ENCODE measurements at regions not wholly inside any gene's neighbourhood (a gene's known extent, or its start where the extent isn't known, plus 50 kb on each side); places are given as distances from the start of the nearest gene placed in this dataset.

GRCh38 chr12:34398706-34399630 lies 376.7 kb downstream of the ALG10 start:
- Histone ChIP-seq H3K4me3 (no peak overlapping the region), H3K27ac (no peak overlapping the region), H3K4me1 (replicated peaks in 1 of 2) (no peaks in the 10 kb centered on the region)
- WGBS, 10 experiments = 20 to 72% (median 60%) methylated on average over 2 to 10 of the region's 38 CpGs; no CpG with 5 or more reads in 5 of the 10 experiments
- in situ Hi-C loops (cut with MboI; ENCODE audit: low pct_unique_long_range_greater_than_20kb in 2 of 9, low sequenced_read_pairs in 9 of 9, unreplicated experiment in 9 of 9) = no loop called here
- no peak for ATAC-seq (replicated peaks in 6 of 8)

GRCh38 chr12:34399631-34400410 lies 377.5 kb downstream of the ALG10 start:
- 27 to 100% (median 36%) methylated on average over 1 to 10 of the region's 23 CpGs; no CpG with 5 or more reads in 5 of the 10 experiments for WGBS, 10 experiments
- no peaks in the 10 kb centered on the region for H3K4me1 ChIP-seq (replicated peaks in 1 of 2)
- H3K27ac ChIP-seq = no peak overlapping the region
- no peak for ATAC-seq (replicated peaks in 6 of 8)
- in situ Hi-C loops (cut with MboI; ENCODE audit: low pct_unique_long_range_greater_than_20kb in 2 of 9, low sequenced_read_pairs in 9 of 9, unreplicated experiment in 9 of 9) = no loop called here
- H3K4me3 ChIP-seq = no peak overlapping the region

GRCh38 chr12:34400411-34400881 lies 378.1 kb downstream of the ALG10 start:
- no peaks in the 10 kb centered on the region for H3K4me1 ChIP-seq (replicated peaks in 1 of 2)
- in situ Hi-C loops (cut with MboI; ENCODE audit: low pct_unique_long_range_greater_than_20kb in 2 of 9, low sequenced_read_pairs in 9 of 9, unreplicated experiment in 9 of 9) = no loop called here
- H3K27ac ChIP-seq = no peak overlapping the region
- no peak for ATAC-seq (replicated peaks in 6 of 8)
- H3K4me3 ChIP-seq = no peak overlapping the region
- 7 to 62% methylated on average over 3 to 8 of the region's 12 CpGs; no CpG with 5 or more reads in 8 of the 10 experiments for WGBS, 10 experiments

- WGBS, 10 experiments = 0 to 100% (median 20%) methylated on average over 1 to 7 of the region's 25 CpGs; no CpG with 5 or more reads in 5 of the 10 experiments
- no peak for ATAC-seq (replicated peaks in 6 of 8)
- in situ Hi-C loops (cut with MboI; ENCODE audit: low pct_unique_long_range_greater_than_20kb in 2 of 9, low sequenced_read_pairs in 9 of 9, unreplicated experiment in 9 of 9) = no loop called here
Measured at GRCh38 chr12:34400986-34401658, 378.8 kb downstream of the ALG10 start.

GRCh38 chr12:34401659-34402227 lies 379.4 kb downstream of the ALG10 start:
- Histone ChIP-seq H3K4me3 (no peak overlapping the region), H3K4me1 (replicated peaks in 1 of 2) (no peaks in the 10 kb centered on the region), H3K27ac (no peak overlapping the region)
- in situ Hi-C loops (cut with MboI; ENCODE audit: low pct_unique_long_range_greater_than_20kb in 2 of 9, low sequenced_read_pairs in 9 of 9, unreplicated experiment in 9 of 9) = no loop called here
- WGBS, 10 experiments = 0 to 100% (median 40%) methylated on average over 1 to 7 of the region's 28 CpGs; no CpG with 5 or more reads in 5 of the 10 experiments
- ATAC-seq (replicated peaks in 6 of 8) = no peak

More at GRCh38 chr12:34400986-34401658, 378.8 kb downstream of the ALG10 start:
- no peaks in the 10 kb centered on the region for H3K4me1 ChIP-seq (replicated peaks in 1 of 2)
- no peak overlapping the region for H3K4me3 ChIP-seq
- H3K27ac ChIP-seq = no peak overlapping the region

- Histone ChIP-seq H3K4me1 (replicated peaks in 1 of 2) (no peaks in the 10 kb centered on the region), H3K27ac (no peak overlapping the region), H3K4me3 (no peak overlapping the region)
- in situ Hi-C loops (cut with MboI; ENCODE audit: low pct_unique_long_range_greater_than_20kb in 2 of 9, low sequenced_read_pairs in 9 of 9, unreplicated experiment in 9 of 9) = no loop called here
- 8 to 91% (median 33%) methylated on average over 1 to 14 of the region's 30 CpGs; no CpG with 5 or more reads in 3 of the 10 experiments for WGBS, 10 experiments
- no peak for ATAC-seq (replicated peaks in 6 of 8)
Measured at GRCh38 chr12:34402228-34402898, 380.1 kb downstream of the ALG10 start.

- WGBS, 10 experiments = 12 to 72% (median 50%) methylated on average over 2 to 11 of the region's 33 CpGs; no CpG with 5 or more reads in 3 of the 10 experiments
- no peak for ATAC-seq (replicated peaks in 6 of 8)
- Histone ChIP-seq H3K4me3 (no peak overlapping the region), H3K4me1 (replicated peaks in 1 of 2) (no peaks in the 10 kb centered on the region), H3K27ac (no peak overlapping the region)
- in situ Hi-C loops (cut with MboI; ENCODE audit: low pct_unique_long_range_greater_than_20kb in 2 of 9, low sequenced_read_pairs in 9 of 9, unreplicated experiment in 9 of 9) = no loop called here
Measured at GRCh38 chr12:34402899-34403705, 380.8 kb downstream of the ALG10 start.

GRCh38 chr12:34403706-34404376 lies 381.5 kb downstream of the ALG10 start:
- ATAC-seq (replicated peaks in 6 of 8) = no peak
- Histone ChIP-seq H3K4me1 (replicated peaks in 1 of 2) (no peaks in the 10 kb centered on the region), H3K27ac (no peak overlapping the region), H3K4me3 (no peak overlapping the region)
- WGBS, 10 experiments = 0 to 53% (median 43%) methylated on average over 1 to 13 of the region's 19 CpGs; no CpG with 5 or more reads in 3 of the 10 experiments
- in situ Hi-C loops (cut with MboI; ENCODE audit: low pct_unique_long_range_greater_than_20kb in 2 of 9, low sequenced_read_pairs in 9 of 9, unreplicated experiment in 9 of 9) = no loop called here

- ATAC-seq (replicated peaks in 6 of 8) = no peak
- 0 to 65% (median 62%) methylated on average over 1 to 11 of the region's 19 CpGs; no CpG with 5 or more reads in 4 of the 10 experiments for WGBS, 10 experiments
- in situ Hi-C loops (cut with MboI; ENCODE audit: low pct_unique_long_range_greater_than_20kb in 2 of 9, low sequenced_read_pairs in 9 of 9, unreplicated experiment in 9 of 9) = no loop called here
- no peak overlapping the region for H3K27ac ChIP-seq
- no peaks in the 10 kb centered on the region for H3K4me1 ChIP-seq (replicated peaks in 1 of 2)
- H3K4me3 ChIP-seq = no peak overlapping the region
Measured at GRCh38 chr12:34404377-34405285, 382.3 kb downstream of the ALG10 start.

Measured in motor neuron (in vitro differentiated cells).